CD4-positive, alpha-beta T cell treated with Interleukin-15 for 4 hours (primary cell): ENCODE measurements at regions not wholly inside any gene's neighbourhood (a gene's known extent, or its start where the extent isn't known, plus 50 kb on each side); places are given as distances from the start of the nearest gene placed in this dataset.
"Not testable (repeated sequence)": the region's sequence is repeated elsewhere in the genome, so short reads cannot be mapped to it uniquely, and the experiment has no call there.

Experiments used
- DNase-seq: peaks from one replicate; pipeline ENCODE4 v3.0.0-alpha.2; 2020; ENCODE audit warnings: low spot score

- no peak for DNase-seq
Measured at GRCh38 chr5:23727271-23727670, 219.9 kb downstream of the PRDM9 start.

GRCh38 chr5:23730023-23730422 is 222.6 kb downstream of the PRDM9 start:
- DNase-seq, result no peak

GRCh38 chr5:23740029-23740428 is 232.6 kb downstream of the PRDM9 start:
- no peak for DNase-seq

DNA sequence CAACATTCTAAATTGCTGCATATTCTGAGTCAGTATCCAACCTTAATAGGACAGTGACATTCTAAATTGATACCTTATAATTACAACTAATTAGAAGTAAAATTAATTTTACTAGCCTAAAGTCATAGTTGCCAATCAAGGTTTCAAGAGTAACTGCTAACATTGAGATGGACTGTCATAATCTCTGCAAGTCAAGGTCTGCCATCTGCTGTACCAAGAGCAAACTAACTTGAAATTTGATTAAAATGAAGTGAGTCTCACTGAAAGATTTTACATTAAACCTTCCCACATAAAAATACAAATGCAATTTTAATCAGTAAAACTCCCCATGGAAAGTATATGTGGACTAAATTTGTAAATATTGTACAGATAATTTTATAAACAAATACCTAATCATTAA is 235.3 kb downstream of the PRDM9 start:
- no peak for DNase-seq

- no peak for DNase-seq
Measured at GRCh38 chr5:23755906-23756305, 248.5 kb downstream of the PRDM9 start.

DNA sequence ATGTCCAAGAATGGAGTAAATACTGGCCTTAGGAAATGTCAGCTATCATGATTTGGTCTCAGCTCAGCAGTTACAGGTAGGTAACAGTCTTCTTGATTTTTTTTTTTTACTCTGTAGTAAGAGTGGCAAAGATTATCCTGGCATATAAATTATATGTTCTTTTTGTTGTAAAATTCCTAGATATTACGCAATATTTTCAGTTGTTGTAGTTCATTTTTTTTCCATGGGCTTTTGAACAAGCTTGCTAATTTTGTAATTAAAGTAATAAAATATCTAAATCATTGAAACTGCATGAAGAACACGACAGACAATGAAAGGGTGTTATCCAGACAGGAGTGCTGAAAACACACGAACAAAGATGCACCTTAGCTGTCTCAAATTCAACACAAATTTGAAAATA is 249.4 kb downstream of the PRDM9 start:
- no peak for DNase-seq

- no peak for DNase-seq
Measured at GRCh38 chr5:23763170-23763569, 255.8 kb downstream of the PRDM9 start.

DNA sequence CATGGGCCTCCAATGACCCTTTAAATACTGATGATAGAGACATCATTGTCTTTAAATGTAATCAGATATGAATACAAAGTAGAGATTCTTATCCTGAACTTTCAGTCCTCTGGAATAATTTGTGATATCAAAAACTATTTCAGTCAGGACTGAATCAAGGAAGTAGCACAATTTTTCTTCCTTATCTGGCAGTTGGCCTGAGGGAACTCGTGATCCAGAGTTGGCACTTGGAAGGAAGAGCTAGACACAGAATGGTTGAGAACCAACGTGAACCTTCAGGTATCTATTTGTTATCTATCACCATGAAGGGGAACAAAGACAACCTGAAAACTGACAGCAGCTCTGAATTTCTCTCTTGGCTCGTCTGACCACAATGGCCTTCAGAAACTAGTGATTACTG is 269.3 kb downstream of the PRDM9 start:
- DNase-seq, result no peak

DNA sequence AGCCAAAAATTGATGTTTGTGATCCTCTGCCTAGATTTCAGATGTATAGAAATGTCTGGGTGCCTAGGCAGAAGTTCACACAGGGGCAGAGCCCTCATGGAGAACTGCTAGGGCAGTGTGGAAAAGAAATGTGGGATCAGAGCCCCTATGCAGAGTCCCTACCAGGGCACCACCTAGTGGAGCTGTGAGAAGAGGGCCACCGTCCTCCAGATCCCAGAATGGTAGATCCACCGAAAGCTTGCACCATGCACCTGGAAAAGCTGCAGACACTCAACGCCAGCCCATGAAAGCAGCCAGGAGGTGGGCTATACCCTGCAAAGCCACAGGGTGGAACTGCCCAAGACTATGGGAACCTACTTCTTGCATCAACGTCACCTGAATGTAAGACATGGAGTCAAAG is 292.9 kb downstream of the PRDM9 start:
- DNase-seq, result not testable (repeated sequence)

DNA sequence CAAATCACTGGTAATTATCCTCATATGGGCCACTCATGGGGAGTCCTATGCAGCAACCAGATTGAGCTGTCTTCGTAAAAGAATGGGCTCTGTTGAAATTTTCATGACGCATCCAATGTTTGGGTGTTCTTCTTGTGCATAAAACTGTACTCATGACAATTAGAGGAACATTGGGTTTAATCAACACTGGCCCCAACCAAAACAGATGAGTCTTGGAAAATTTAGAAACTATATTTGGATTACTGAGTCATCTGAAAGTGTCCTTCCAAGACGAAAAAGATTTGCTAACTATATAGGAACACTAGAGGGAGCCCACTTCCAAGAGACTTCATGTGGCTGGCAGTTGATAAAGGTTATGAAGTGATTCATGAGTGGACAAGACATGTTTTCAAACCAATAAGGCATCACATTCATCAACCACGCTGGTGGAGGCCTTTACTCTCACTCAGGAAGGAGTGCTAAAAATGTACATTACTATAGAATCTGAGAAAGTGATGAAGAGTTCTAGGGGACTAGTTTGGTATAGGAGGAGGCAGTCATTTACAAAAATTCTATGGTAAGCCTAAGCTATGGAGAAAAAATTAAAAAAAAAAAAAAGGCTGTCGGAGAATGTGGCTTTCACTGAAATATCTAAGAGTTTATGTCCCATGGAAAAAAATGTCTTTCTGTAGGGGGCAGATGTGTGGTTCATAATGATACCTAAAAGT is 313.5 kb downstream of the PRDM9 start:
- no peak for DNase-seq

DNA sequence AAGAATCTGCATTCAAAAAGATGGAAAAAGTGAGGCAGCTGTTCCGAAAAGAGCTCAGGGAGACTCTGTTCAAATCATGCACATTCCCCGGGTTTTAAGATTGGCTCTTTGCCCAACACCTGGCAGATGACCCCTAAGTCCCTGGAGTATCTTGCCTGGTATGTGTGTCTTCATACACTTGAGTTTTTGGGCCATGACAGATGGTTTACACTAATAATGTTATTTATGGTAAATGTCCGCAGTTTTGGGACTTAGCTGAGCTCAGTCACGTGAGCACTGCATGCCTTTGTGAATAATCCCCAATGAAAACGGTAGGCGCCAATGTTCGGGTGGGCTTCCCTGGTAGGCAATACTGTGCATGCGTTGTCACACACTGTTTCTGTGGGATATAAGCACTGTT is 316.1 kb downstream of the PRDM9 start:
- no peak for DNase-seq

GRCh38 chr5:23825196-23825595 is 317.8 kb downstream of the PRDM9 start:
- DNase-seq, result no peak

DNA sequence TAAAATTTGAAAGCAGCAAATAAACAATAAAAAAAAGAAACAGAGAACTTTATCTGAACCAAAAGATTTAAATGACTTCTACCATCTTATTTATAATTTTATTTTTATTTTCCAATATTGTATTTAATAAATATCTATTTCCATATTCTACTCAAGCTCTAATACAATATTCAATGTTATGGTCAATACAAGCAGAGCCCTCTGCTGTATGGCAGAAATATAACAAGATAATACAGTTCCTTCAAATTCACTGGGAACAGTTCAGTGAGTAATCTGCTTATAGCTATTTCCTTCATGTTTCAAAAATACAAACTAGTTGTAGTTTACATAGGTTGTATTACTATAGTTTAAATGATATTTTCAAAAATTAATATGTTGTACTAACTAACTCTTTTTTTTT is 332.7 kb downstream of the PRDM9 start:
- DNase-seq, result no peak

- no peak for DNase-seq
Measured at GRCh38 chr5:23864786-23865185, 357.4 kb downstream of the PRDM9 start.

- no peak for DNase-seq
Measured at GRCh38 chr5:23877847-23878246, 370.4 kb downstream of the PRDM9 start.

DNA sequence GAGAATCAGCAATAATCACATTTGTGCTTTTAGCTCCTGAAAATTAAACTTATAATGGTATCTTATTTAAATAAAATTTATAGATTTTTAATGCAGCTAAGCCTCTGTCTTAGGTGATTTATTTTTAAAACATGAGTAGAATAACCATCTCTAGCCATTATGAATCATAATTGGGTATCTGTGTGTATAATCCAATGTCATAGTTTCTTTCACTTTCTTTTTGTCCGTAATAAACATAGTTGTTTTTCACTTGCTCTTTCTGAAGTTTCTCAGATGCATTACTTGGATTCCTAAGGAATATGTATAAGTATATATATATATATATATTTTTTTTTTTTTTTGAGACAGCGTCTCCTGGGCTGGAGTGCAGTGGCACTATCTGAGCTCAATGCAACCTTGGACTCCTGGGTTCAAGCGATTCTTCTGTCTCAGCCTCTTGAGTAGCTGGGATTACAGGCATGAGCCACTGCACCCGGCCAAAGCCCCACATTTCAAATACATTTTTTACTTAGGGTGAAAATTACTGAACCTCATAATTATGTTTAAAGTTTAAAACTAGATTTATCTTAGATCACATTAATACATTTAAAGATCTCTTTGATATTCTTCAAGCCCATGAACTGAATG is 377.1 kb downstream of the PRDM9 start:
- no peak for DNase-seq

GRCh38 chr5:23893561-23893960 is 386.2 kb downstream of the PRDM9 start:
- no peak for DNase-seq

GRCh38 chr5:23895614-23896013 is 388.2 kb downstream of the PRDM9 start:
- DNase-seq, result no peak

- DNase-seq, result no peak
Measured at GRCh38 chr5:23930985-23931384, 423.6 kb downstream of the PRDM9 start.

- not testable (repeated sequence) for DNase-seq
Measured at GRCh38 chr5:23951261-23951928, 444.0 kb downstream of the PRDM9 start.

GRCh38 chr5:23963449-23963848 is 456.0 kb downstream of the PRDM9 start:
- no peak for DNase-seq

DNA sequence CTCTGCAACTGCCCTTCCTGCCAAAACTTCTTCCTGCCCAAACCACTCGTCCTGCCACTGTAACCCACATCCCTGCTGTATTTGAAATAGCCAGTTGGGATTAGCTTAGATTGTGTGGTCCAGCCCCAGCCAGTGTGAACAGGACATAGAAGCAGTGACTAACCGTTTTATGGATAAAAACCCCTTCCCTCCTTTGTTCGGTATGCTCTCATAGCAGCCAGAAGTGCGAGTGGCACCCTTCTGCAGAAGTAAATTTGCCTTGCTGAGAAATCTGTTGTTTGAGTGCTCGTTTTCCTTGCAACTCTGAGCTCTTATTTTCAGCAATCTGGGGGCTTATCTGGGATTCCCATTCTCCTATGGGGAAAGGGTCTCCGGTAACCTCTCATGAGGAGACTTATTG is 470.0 kb downstream of the PRDM9 start:
- DNase-seq, result no peak

GRCh38 chr5:23977997-23978396 is 470.6 kb downstream of the PRDM9 start:
- no peak for DNase-seq

DNA sequence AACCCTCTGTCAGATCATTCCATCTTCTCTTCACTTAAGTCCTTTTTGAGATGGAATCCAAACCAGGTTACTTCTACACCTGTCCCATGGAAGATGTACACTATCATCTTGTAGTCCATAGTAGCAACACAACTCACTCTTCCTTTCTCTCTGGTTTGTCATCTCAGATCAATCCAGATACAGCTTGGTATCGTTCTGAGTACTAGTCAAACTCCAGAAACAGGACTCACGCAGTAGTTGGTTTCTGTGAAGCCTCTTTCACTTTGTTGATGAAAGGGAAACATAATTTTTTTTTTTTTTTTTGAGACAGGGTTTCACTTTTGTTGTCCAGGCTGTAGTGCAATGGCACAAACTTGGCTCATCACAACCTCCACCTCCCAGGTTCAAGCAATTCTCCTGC is 484.0 kb downstream of the PRDM9 start:
- no peak for DNase-seq
